GM23338 (cell line): ENCODE measurements at regions not wholly inside any gene's neighbourhood (a gene's known extent, or its start where the extent isn't known, plus 50 kb on each side); places are given as distances from the start of the nearest gene placed in this dataset.

Experiments
- CREB1 ChIP-seq: fragments of 250-450 bp; sonication (Bioruptor Pico); IDR thresholded peaks from 2 replicates; pipeline ENCODE4 v1.5.0; 2020; ENCODE audit warnings: low read depth, mild to moderate bottlenecking, moderate library complexity
- CTCF ChIP-seq, 2 experiments: fragments of 200-600 bp in 1 of 2; sonication (generic) in 1 of 2; conservative IDR thresholded peaks; 2 replicates each; pipeline versions ENCODE4 v1.5.1 to v1.6.1; 2016 to 2017; ENCODE audit warnings: antibody characterized with exemption in 2 of 2, low read depth in 2 of 2, mild to moderate bottlenecking in 2 of 2, moderate library complexity in 1 of 2
- EZH2 ChIP-seq: fragments of 200-600 bp; sonication (generic); IDR thresholded peaks from one replicate; pipeline ENCODE4 v1.8.0; 2017; ENCODE audit warnings: antibody characterized with exemption, mild to moderate bottlenecking, low read depth; ENCODE audit not compliant: unreplicated experiment
- NANOG ChIP-seq: IDR thresholded peaks from 2 replicates; pipeline ENCODE4 v1.6.1; 2016; ENCODE audit warnings: antibody characterized with exemption, borderline replicate concordance
- ZNF114 ChIP-seq: fragments of 250-450 bp; sonication (Bioruptor Pico); IDR thresholded peaks from 2 replicates; pipeline ENCODE4 v1.5.0; 2020; ENCODE audit warnings: mild to moderate bottlenecking, moderate library complexity
- ZNF331 ChIP-seq: fragments of 250-450 bp; sonication (Bioruptor Pico); IDR thresholded peaks from 2 replicates; pipeline ENCODE4 v1.5.0; 2020; ENCODE audit warnings: low read depth, mild to moderate bottlenecking, moderate library complexity
- ZNF462 ChIP-seq: fragments of 250-450 bp; sonication (Bioruptor Pico); IDR thresholded peaks from 2 replicates; pipeline ENCODE4 v1.5.0; 2020; ENCODE audit warnings: mild to moderate bottlenecking, moderate library complexity

- TF ChIP-seq ZNF462, result no peak
- no peak for TF ChIP-seq NANOG
- TF ChIP-seq ZNF114, result no peak
- TF ChIP-seq CTCF (conservative IDR thresholded peaks at IDR 0.05; ENCODE audit: low read depth in 2 of 2), result no peak
- no peak for TF ChIP-seq CREB1 (CRISPR knock-in tag)
- no peak for TF ChIP-seq ZNF331 (CRISPR knock-in tag)
- no peak for TF ChIP-seq EZH2
These were observed 50.0 kb upstream of the CALM2 start (continued) for GRCh38 chr2:47226132-47226922.
